ENCODE measurements at regions not wholly inside any gene's neighbourhood (a gene's known extent, or its start where the extent isn't known, plus 50 kb on each side); places are given as distances from the start of the nearest gene placed in this dataset.

DNA sequence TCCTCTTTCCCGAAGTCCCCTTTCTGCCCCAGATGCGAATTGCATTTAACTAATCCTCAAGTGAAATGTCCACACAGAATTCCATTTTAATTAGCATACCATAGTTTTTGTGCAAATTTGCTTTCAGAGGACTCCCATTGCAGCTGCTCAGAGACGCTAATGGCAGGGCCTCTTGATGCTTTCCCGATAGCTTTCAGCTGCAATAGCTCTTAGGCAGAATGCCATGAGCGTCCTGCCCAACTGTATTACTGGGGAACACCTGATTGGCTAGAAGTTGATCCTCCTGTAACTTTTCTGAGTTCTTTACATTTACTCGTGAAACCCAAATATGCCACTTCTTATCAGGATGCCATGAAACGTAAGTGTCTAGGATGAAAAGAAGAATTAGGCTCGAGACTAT, 203.0 kb downstream of the UTP18 start:
- no peak for TF ChIP-seq POLR2A (IDR thresholded peaks at IDR 0.05; ENCODE audit: low read depth)
- TF ChIP-seq, protein P1, sequence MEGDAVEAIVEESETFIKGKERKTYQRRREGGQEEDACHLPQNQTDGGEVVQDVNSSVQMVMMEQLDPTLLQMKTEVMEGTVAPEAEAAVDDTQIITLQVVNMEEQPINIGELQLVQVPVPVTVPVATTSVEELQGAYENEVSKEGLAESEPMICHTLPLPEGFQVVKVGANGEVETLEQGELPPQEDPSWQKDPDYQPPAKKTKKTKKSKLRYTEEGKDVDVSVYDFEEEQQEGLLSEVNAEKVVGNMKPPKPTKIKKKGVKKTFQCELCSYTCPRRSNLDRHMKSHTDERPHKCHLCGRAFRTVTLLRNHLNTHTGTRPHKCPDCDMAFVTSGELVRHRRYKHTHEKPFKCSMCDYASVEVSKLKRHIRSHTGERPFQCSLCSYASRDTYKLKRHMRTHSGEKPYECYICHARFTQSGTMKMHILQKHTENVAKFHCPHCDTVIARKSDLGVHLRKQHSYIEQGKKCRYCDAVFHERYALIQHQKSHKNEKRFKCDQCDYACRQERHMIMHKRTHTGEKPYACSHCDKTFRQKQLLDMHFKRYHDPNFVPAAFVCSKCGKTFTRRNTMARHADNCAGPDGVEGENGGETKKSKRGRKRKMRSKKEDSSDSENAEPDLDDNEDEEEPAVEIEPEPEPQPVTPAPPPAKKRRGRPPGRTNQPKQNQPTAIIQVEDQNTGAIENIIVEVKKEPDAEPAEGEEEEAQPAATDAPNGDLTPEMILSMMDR (IDR thresholded peaks at IDR 0.05), result no peak
- TF ChIP-seq POLR2AphosphoS5 (IDR thresholded peaks at IDR 0.05), result no peak

Data from esophagus muscularis mucosa (tissue), 3 donors.